GM12878 (cell line): ENCODE measurements at regions not wholly inside any gene's neighbourhood (a gene's known extent, or its start where the extent isn't known, plus 50 kb on each side); places are given as distances from the start of the nearest gene placed in this dataset.

ENCODE experiments used
- ATAC-seq: fragments of 200-7000 bp; cut with Tn5 transposase; 3 replicates; pipeline ENCODE4 v1.9.1; 2020; ENCODE audit warnings: mild to moderate bottlenecking, moderate library complexity
- BruUV-seq: library from RNA; stranded (reverse); fragments of 400-500 nt; replicated peaks from 2 replicates; lab custom pipeline; 2021; lab: Mats Ljungman, UMichigan
- CTCF ChIA-PET: fragments of 300-600 bp; sonication (Branson Sonifier 250); formaldehyde crosslinking; extraction: SDS; loops from one replicate; lab custom pipeline; 2021; ENCODE audit warnings: inconsistent platforms; lab: Yijun Ruan, JAX
- POLR2A ChIA-PET: fragments of 350-600 bp; formaldehyde crosslinking; extraction: SDS; loops from one replicate; lab custom pipeline; 2021; ENCODE audit warnings: inconsistent platforms; lab: Charles Lee
- RAD21 ChIA-PET: fragments of 300-600 bp; sonication (Branson Sonifier 250); formaldehyde crosslinking; loops from one replicate; lab custom pipeline; 2023; ENCODE audit warnings: antibody characterized with exemption; ENCODE audit not compliant: unreplicated experiment; lab: Charles Lee
- SMC1A ChIA-PET: fragments of 300-600 bp; sonication (Branson Sonifier 250); formaldehyde crosslinking; loops from one replicate; lab custom pipeline; 2023; ENCODE audit not compliant: unreplicated experiment, uncharacterized antibody; lab: Charles Lee
- DNase-seq: peaks from one replicate; pipeline ENCODE4 v3.0.0-alpha.2; 2011; ENCODE audit warnings: low read depth, low spot score
- FAIRE-seq: peaks from 3 replicates; lab custom pipeline; 2011; peaks lifted over from hg19 to GRCh38; lab: Jason Lieb, UNC
- H2AFZ ChIP-seq: 2 replicates; pipeline ENCODE4 v1.6.0; 2011; ENCODE audit warnings: low read depth, low read length, control low read depth; ENCODE audit not compliant: control insufficient read depth
- H3K27ac ChIP-seq: 2 replicates; pipeline ENCODE4 v1.5.1; 2011; ENCODE audit warnings: control low read depth; ENCODE audit not compliant: control insufficient read depth, insufficient read depth
- H3K27me3 ChIP-seq, 2 experiments: replicated peaks in 1 of 2; 2 replicates each; pipeline versions ENCODE4 v1.6.0 to v1.6.1; 2011; ENCODE audit warnings: low read length in 1 of 2; ENCODE audit not compliant: control insufficient read depth in 2 of 2, insufficient read depth in 2 of 2
- H3K36me3 ChIP-seq, 2 experiments: 2 replicates each; pipeline ENCODE4 v1.5.1; 2011; ENCODE audit warnings: low read length in 1 of 2; ENCODE audit not compliant: control insufficient read depth in 2 of 2, insufficient read depth in 2 of 2
- H3K4me1 ChIP-seq: 2 replicates; pipeline ENCODE4 v1.6.1; 2011; ENCODE audit warnings: mild to moderate bottlenecking, low read length, moderate library complexity, mixed read lengths; ENCODE audit not compliant: control insufficient read depth, insufficient read depth
- H3K4me2 ChIP-seq: 2 replicates; pipeline ENCODE4 v1.6.0; 2011; ENCODE audit warnings: control low read depth; ENCODE audit not compliant: control insufficient read depth, insufficient read depth
- H3K4me3 ChIP-seq: fragments of 200-600 bp; sonication (generic); 2 replicates; pipeline ENCODE4 v1.5.1; 2016
- H3K79me2 ChIP-seq: 2 replicates; pipeline ENCODE4 v1.6.0; 2011; ENCODE audit warnings: low read length; ENCODE audit not compliant: control insufficient read depth, insufficient read depth
- H3K9ac ChIP-seq: 2 replicates; pipeline ENCODE4 v1.8.0; 2011; ENCODE audit warnings: low read length, control low read depth, mixed read lengths; ENCODE audit not compliant: control insufficient read depth, insufficient read depth
- H3K9me3 ChIP-seq: replicated peaks from 3 replicates; pipeline ENCODE4 v1.5.1; 2011; ENCODE audit warnings: mild to moderate bottlenecking, low read length; ENCODE audit not compliant: control insufficient read depth, insufficient read depth
- H4K20me1 ChIP-seq: 2 replicates; pipeline ENCODE4 v1.6.0; 2011; ENCODE audit not compliant: control insufficient read depth, insufficient read depth
- CTCF ChIP-seq, 3 experiments: IDR thresholded peaks in 2 of 3; conservative IDR thresholded peaks in 1 of 3; 2 replicates each; pipeline ENCODE4 v1.5.1; 2011; ENCODE audit warnings: low read depth in 3 of 3, low read length in 3 of 3, mild to moderate bottlenecking in 3 of 3, control low read depth in 2 of 3, moderate library complexity in 2 of 3, inconsistent platforms in 1 of 3, mixed read lengths in 1 of 3; ENCODE audit not compliant: control insufficient read depth in 2 of 3, insufficient read depth in 1 of 3; ENCODE audit errors: extremely low read depth in 1 of 3
- EZH2 ChIP-seq: IDR thresholded peaks from 2 replicates; pipeline ENCODE4 v1.6.1; 2012; ENCODE audit warnings: low read depth, mild to moderate bottlenecking, control low read depth, inconsistent platforms, low read length, borderline replicate concordance; ENCODE audit not compliant: control insufficient read depth
- KLF5 ChIP-seq: fragments of 450-650 bp; IDR thresholded peaks from 2 replicates; pipeline ENCODE4 v1.6.1; 2014; ENCODE audit warnings: mild to moderate bottlenecking; ENCODE audit not compliant: partially characterized antibody
- RAD21 ChIP-seq: IDR thresholded peaks from 2 replicates; pipeline ENCODE4 v1.6.1; 2011; ENCODE audit warnings: mild to moderate bottlenecking, low read depth, low read length, moderate library complexity; ENCODE audit not compliant: insufficient read depth
- SMAD1 ChIP-seq: fragments of 450-650 bp; IDR thresholded peaks from 2 replicates; pipeline ENCODE4 v1.6.1; 2018; ENCODE audit warnings: mild to moderate bottlenecking, low read depth; ENCODE audit not compliant: partially characterized antibody
- SMC3 ChIP-seq: IDR thresholded peaks from 2 replicates; pipeline ENCODE4 v1.6.1; 2011; ENCODE audit warnings: low read length, improper control_type of control experiment, borderline replicate concordance
- WGBS: methylation state at CpG from one replicate; pipeline ENCODE4 v1.1.6; 2016; ENCODE audit warnings: low lambda C conversion rate; ENCODE audit not compliant: insufficient replicate concordance, insufficient coverage; ENCODE audit errors: missing lambda C conversion rate; 5-methylcytosine and 5-hydroxymethylcytosine counted together
- in situ Hi-C: fragments of 300-500 bp; cut with MboI; formaldehyde crosslinking; loops from 9 replicates; pipeline ENCODE4 v1.14.3; 2018; ENCODE audit warnings: mixed read lengths
- intact Hi-C: fragments of 100-400 bp; cut with micrococcal nuclease; formaldehyde crosslinking; loops from one replicate; pipeline ENCODE4 v1.14.2; 2022; ENCODE audit not compliant: unreplicated experiment

GRCh38 chr3:137105277-137105977 is 147.6 kb downstream of the IL20RB start:
- H4K20me1 ChIP-seq, result no peaks in the 10 kb centered on the region
- no peak overlapping the region for H3K9ac ChIP-seq
- no peaks in the 10 kb centered on the region for H3K9me3 ChIP-seq
- in situ Hi-C loops, result no loop called here
- DNase-seq, result peak; percentile 19
- TF ChIP-seq CTCF (IDR thresholded peaks at IDR 0.05 in 2 of 3, conservative IDR thresholded peaks at IDR 0.05 in 1 of 3; ENCODE audit: control insufficient read depth in 2 of 3, extremely low read depth in 1 of 3, insufficient read depth in 1 of 3, low read depth in 3 of 3, low read length in 3 of 3) (peak; percentile 51 to 76 (median 67); a peak in 5 of 6 replicates), SMC3 (peak; percentile 82), SMAD1 (no peak), KLF5 (no peak), RAD21 (peak; percentile 94), EZH2 (no peak)
- 5% methylated on average over 10 of the region's 10 CpGs for WGBS
- no peak overlapping the region for H3K4me3 ChIP-seq
- ChIA-PET CTCF (interaction anchor here (0.6 to 3.9 kb wide), 38 partner anchors 9 to 1031 kb away, joined by 3 to 35 read pairs (median 4); no protein-coding TSS in a partner anchor), SMC1A (interaction anchor here (0.6 to 2.8 kb wide), 22 partner anchors 9 to 1013 kb away, joined by 3 to 22 read pairs (median 4); no protein-coding TSS in a partner anchor), RAD21 (interaction anchor here (0.7 to 2.4 kb wide), 6 partner anchors 16 to 946 kb away, joined by 3 to 22 read pairs (median 6); no protein-coding TSS in a partner anchor), POLR2A (no interaction called here)
- BruUV-seq, result no TSS peak
- H3K36me3 ChIP-seq, result no peaks in the 10 kb centered on the region
- FAIRE-seq, result no peak
- ATAC-seq, result peak; percentile 88
- H2AFZ ChIP-seq, result no peak overlapping the region; the same call in 1 of the 2 replicates
- intact Hi-C loops, result loop anchor here (1.0 to 5.0 kb wide), 5 partner anchors 73 to 947 kb away; no protein-coding TSS in a partner anchor
- no peaks in the 10 kb centered on the region for H3K79me2 ChIP-seq
- no peaks in the 10 kb centered on the region for H3K4me1 ChIP-seq
- H3K27ac ChIP-seq, result no peak overlapping the region
- H3K4me2 ChIP-seq, result no peak overlapping the region
- H3K27me3 ChIP-seq, result no peaks in the 10 kb centered on the region; a peak in 1 of 4 replicates
